GM12864 (cell line): ENCODE measurements at regions not wholly inside any gene's neighbourhood (a gene's known extent, or its start where the extent isn't known, plus 50 kb on each side); places are given as distances from the start of the nearest gene placed in this dataset.

Source experiments
- DNase-seq: peaks from one replicate; pipeline ENCODE4 v3.0.0-alpha.2; 2011; ENCODE audit warnings: low read depth
- H3K4me3 ChIP-seq: 2 replicates; pipeline ENCODE4 v1.5.1; 2011; ENCODE audit warnings: mild to moderate bottlenecking, low read depth, low read length, control low read depth
- TF ChIP-seq, protein P1 (sequence below): IDR thresholded peaks from 2 replicates; pipeline ENCODE4 v1.5.1; 2011; ENCODE audit warnings: low read depth, mild to moderate bottlenecking, moderate library complexity, low read length, control low read depth, inconsistent platforms; ENCODE audit errors: missing control alignments

DNA sequence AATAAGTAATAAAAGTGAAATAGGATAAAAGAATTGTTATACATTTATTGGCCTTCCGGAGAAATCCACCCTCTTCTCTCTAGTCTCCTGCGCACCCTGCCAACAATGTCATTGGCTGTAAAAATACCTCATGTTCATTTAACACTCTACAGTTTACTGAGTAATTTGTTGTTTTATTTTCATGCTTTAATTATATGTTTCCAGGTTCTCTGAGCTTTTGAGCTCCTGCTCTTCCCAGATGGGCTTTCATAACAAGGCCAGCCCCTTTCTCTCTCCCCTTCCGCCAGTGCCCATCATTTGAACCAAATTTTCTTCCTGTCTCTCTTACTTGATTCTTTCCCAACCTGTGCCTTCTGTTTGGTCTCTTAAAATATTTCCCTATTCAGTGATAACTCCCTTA is 144.6 kb upstream of the PRSS1 start:
- TF ChIP-seq, protein P1, sequence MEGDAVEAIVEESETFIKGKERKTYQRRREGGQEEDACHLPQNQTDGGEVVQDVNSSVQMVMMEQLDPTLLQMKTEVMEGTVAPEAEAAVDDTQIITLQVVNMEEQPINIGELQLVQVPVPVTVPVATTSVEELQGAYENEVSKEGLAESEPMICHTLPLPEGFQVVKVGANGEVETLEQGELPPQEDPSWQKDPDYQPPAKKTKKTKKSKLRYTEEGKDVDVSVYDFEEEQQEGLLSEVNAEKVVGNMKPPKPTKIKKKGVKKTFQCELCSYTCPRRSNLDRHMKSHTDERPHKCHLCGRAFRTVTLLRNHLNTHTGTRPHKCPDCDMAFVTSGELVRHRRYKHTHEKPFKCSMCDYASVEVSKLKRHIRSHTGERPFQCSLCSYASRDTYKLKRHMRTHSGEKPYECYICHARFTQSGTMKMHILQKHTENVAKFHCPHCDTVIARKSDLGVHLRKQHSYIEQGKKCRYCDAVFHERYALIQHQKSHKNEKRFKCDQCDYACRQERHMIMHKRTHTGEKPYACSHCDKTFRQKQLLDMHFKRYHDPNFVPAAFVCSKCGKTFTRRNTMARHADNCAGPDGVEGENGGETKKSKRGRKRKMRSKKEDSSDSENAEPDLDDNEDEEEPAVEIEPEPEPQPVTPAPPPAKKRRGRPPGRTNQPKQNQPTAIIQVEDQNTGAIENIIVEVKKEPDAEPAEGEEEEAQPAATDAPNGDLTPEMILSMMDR: no peak
- no peak overlapping the region for H3K4me3 ChIP-seq
- no peak for DNase-seq

DNA sequence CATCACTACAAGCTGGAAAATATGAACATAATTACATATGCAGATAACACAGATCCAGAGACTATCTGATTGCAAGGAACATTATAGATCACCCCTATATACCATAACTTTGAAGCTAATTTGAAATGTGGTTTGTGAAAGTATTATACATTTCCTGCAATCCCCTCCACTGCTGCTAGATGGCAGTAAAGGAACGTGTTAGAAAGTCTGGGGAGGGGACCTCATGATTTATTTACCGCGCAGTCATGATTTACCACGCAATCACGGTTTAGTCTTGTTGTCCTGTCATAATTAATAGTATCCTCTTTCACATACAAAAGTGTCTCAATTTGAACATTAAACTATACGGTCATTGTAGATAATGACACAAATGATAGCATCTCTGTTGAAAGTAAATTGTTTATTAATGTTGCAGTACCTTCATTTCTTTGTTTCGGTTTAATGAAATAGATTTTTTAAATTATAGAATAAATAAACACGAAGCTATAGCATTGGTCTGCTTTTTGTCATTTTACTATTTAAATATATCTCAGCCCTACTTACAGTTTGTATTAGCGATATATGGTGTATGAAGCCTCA is 145.3 kb upstream of the PRSS1 start:
- no peak overlapping the region for H3K4me3 ChIP-seq
- peak; percentile 5 for DNase-seq
- TF ChIP-seq, protein P1: peak; percentile 80

DNA sequence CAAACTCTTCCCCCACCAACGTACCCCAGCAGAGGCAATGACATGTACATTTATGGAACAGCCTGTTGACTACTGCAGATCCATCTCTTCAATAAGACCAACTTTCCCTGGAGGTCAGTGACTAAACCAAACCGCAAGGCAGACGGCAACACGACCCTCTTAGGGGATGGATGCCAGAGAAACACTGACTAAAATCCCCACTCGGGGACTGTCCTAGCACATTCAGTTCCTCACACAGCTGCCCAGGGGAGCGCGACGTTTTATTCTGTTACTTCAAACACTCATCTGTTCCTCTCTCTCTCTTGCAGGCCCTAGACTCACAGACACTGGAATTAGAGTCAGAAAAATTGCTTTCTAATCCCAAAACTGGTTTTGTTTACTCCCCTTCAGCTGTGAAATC is 146.5 kb upstream of the PRSS1 start:
- TF ChIP-seq, protein P1: no peak
- no peak overlapping the region for H3K4me3 ChIP-seq
- DNase-seq: no peak

DNA sequence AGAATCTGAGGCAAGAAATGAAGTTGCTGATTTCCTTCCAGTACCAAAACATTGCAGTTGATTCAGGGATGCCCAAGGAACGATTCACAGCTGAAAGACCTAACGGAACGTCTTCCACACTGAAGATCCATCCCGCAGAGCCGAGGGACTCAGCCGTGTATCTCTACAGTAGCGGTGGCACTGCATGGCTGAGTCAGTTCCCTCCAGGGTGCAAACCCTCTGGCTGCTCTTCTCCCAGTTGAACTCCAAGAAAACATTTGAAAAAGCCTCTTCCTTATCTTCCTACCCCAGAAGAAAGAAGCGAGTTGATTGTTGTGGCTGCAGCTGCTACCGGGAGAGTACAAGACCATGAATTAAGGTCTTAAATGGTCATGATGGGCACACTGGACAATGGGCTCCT is 147.1 kb upstream of the PRSS1 start:
- TF ChIP-seq, protein P1: no peak
- H3K4me3 ChIP-seq: no peak overlapping the region
- no peak for DNase-seq

DNA sequence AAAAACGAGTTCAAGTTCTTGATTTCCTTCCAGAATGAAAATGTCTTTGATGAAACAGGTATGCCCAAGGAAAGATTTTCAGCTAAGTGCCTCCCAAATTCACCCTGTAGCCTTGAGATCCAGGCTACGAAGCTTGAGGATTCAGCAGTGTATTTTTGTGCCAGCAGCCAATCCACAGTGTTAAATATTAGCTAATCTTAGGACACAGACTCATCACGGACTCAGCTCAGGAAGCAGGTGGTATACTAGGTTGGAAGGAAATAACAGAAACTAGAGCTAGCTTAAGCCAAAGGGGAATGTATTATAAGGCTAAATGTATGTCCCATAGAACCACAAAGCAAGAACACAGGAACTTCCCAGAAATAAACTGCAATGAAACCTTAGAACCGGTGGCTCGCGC is 151.0 kb upstream of the PRSS1 start:
- TF ChIP-seq, protein P1: no peak
- H3K4me3 ChIP-seq: no peak overlapping the region
- no peak for DNase-seq

DNA sequence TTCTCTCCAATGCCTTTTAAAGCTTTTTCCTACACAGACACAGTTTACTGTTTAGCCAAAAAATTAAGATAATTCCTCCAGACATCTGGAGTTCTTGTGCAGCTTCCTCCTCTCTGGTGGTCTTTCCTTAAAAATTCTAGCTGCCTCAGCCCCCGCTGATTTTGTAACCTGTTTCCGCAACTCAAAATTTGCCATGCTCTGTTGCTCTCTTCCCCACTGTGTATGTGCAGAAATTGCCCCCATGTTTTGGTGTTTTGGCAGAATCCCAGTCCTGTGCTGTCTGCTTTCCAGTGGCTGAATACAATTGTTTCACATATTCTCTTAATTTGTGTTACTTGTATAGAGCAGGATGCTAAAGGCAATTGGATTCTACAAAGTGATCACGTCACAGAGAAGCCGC is 151.7 kb upstream of the PRSS1 start:
- no peak overlapping the region for H3K4me3 ChIP-seq
- no peak for DNase-seq
- TF ChIP-seq, protein P1: no peak

DNA sequence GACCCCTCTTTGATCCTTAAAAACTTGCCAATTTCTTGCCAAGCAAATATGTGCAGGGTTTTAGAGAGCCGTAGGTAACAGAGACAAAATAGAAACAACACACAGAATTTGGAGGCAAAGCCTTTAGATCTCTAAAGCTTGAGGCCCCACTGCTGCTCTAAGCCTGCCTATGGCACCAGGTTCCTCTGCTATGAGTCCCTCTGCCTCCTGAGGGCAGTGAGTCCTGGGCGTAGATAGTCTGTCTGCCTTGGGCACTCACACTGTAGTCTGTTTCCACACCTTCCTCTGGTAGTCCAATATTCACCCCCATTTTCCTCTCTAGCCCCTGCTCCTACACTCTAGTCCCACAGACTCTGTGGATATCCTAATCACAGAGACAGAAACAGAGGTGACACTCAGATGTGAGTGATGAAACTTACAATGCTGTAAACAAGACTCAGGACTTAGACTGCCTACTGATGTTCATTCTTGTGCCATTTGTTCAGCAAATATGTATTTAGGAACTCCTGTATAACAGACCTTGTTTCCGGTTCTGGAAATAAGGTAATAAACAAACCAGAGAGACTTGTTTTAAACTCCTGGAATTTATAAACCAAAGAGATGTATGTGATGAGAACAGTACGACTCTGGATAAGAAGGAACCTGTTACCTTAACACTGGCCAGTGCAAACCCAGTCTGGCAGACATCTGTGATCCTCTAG is 153.3 kb upstream of the PRSS1 start:
- H3K4me3 ChIP-seq: no peak overlapping the region
- DNase-seq: no peak
- TF ChIP-seq, protein P1: no peak
